Keratinocyte (primary cell): ENCODE measurements at regions not wholly inside any gene's neighbourhood (a gene's known extent, or its start where the extent isn't known, plus 50 kb on each side); places are given as distances from the start of the nearest gene placed in this dataset.

Experiments used
- EZH2 ChIP-seq: IDR thresholded peaks from one replicate; pipeline ENCODE4 v1.6.1; 2012; ENCODE audit warnings: inconsistent platforms, mild to moderate bottlenecking, low read length, moderate library complexity
- TF ChIP-seq, protein P1 (sequence below), 3 experiments: IDR thresholded peaks in 1 of 3; conservative IDR thresholded peaks in 1 of 3; optimal IDR thresholded peaks in 1 of 3; 2 replicates in 2 of 3; 3 replicates in 1 of 3; pipeline versions ENCODE3 to v1.5.1; 2011; ENCODE audit warnings: low read length in 3 of 3, mild to moderate bottlenecking in 3 of 3, moderate library complexity in 2 of 3, control low read depth in 1 of 3, inconsistent platforms in 1 of 3; ENCODE audit not compliant: insufficient read depth in 2 of 3; ENCODE audit errors: extremely low read depth in 1 of 3

DNA sequence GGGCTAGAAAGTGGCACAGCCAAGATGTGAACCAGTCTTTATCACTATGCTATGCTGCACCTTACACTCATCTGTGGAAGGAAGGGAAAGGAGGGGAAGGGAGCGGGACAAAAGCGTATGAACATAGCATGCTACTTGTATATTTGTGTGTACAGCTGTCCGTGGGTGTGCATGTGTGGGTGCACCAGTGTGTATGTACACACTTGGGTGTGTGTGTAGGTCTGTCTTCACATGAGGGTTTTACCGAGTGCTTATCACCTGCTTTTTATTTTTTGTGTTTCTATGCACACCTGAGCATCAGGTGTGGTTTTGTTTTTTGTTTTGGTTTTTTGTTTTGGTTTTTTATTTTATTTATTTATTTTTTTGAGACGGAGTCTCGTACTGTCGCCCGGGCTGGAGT, 255.7 kb downstream of the RRAGC start:
- TF ChIP-seq, protein P1, sequence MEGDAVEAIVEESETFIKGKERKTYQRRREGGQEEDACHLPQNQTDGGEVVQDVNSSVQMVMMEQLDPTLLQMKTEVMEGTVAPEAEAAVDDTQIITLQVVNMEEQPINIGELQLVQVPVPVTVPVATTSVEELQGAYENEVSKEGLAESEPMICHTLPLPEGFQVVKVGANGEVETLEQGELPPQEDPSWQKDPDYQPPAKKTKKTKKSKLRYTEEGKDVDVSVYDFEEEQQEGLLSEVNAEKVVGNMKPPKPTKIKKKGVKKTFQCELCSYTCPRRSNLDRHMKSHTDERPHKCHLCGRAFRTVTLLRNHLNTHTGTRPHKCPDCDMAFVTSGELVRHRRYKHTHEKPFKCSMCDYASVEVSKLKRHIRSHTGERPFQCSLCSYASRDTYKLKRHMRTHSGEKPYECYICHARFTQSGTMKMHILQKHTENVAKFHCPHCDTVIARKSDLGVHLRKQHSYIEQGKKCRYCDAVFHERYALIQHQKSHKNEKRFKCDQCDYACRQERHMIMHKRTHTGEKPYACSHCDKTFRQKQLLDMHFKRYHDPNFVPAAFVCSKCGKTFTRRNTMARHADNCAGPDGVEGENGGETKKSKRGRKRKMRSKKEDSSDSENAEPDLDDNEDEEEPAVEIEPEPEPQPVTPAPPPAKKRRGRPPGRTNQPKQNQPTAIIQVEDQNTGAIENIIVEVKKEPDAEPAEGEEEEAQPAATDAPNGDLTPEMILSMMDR (optimal IDR thresholded peaks at IDR 0.05 in 1 of 3, IDR thresholded peaks at IDR 0.05 in 1 of 3, conservative IDR thresholded peaks at IDR 0.05 in 1 of 3; ENCODE audit: extremely low read depth in 1 of 3, insufficient read depth in 2 of 3, low read length in 3 of 3) = no peak
- TF ChIP-seq EZH2 = no peak
